ENCODE measurements at regions not wholly inside any gene's neighbourhood (a gene's known extent, or its start where the extent isn't known, plus 50 kb on each side); places are given as distances from the start of the nearest gene placed in this dataset.

DNA sequence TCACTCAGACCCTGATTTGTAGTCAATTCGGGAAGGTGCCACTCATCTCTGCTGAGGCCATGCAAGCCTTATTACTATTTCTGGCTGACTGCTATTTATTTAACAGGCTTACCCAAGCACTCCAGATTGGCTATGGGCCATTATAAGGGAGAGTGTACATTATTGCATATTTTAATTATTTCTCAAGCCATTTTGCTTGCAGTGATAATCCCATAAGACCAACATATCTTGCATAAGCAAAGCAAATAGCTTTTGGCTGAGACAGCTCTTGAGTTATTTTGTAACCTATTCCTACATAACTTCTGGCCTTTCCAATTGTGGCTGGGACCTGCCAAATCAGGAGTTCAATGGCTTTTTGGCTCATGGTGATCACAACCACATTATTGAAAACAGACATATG is 509.6 kb upstream of the USP15 start:
- DNase-seq (ENCODE audit: low read depth, low spot score): no peak

DNA sequence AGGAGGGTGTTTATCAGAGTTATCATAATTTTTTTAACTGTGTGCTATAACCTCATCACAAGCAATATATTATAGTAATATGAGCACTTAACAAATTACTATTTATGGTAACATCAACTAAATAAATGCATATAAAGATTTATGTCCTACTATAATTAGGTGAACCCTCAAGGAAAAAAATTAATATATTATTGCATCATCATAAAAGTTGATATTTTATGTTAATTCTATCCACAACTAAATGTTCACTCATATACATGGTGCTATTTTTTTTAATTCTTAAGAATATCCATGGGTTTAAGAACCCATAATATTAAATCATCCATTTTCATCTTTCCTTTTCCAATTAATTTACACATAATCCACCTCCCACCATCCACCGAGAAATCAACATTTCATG is 506.0 kb upstream of the USP15 start:
- no peak for DNase-seq (ENCODE audit: low read depth, low spot score)

DNA sequence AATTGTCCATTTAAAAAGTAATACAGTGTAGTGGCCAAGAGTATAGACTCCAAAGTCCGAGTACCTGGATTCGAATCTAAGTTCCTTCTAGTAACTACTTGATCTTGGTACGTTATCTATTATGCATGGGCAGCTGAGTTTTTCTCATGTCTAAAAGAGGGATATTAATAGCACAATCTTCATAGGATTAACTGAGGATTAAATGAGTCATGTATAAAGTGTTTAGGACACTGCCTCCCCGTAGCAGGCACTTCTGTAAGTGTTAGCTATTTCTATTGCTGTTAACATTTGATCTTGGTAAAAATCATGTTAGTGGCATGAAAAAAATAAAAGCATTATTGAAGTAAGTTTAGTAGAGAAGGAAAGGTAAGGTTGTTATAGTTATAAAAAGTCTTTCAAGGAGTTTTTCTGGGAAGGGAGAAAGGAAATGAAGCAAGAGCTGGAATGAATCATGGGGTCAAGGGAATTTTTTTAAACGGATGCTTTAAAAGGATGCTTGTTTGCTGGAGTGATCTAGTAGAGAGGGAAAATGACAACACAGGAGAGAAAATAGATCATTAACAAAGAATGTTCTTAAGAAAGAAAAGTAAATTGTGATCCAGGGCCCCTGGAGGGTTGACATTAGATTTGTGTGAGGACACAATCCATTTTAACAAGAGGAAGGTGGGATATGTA is 502.2 kb upstream of the USP15 start:
- DNase-seq (ENCODE audit: low read depth, low spot score): no peak

DNA sequence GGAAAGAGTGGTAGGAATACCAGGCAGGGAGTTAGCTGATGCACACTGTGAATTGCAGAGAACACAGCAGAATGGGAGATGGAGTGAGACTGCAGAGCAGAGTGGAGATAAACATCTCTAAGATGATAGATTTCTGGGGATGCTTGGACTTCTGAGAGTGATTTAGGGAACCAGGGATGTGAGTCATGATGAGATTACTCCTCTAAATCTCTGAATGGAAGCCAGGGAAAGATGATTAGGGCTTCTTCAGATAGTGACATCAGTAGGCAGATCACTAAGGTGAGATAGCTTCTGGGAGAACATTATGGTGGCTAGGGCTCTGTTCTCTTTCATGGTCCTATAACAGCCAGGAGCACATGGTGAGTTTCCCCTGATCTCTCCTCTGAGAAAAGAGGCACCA is 501.5 kb upstream of the USP15 start:
- no peak for DNase-seq (ENCODE audit: low read depth, low spot score)

DNA sequence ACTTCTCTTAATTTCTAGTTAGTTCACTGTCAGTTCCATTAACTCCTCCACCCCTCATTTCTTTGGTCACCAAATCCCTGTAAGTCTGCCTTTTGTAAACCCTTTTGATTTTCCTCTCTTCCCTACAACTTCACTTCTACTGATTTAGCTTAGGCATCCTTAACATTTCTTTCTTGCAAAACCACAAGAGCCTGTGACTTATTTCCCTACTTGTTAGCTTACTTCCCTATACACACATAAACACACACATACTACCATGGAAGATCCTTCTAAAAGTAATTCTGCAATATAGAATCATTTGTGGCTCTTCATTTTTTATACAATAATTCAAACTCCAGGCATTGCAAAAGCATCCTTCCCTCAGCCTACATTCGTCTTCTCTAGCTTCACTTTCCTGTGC is 494.3 kb upstream of the USP15 start:
- DNase-seq (ENCODE audit: low read depth, low spot score): no peak

DNA sequence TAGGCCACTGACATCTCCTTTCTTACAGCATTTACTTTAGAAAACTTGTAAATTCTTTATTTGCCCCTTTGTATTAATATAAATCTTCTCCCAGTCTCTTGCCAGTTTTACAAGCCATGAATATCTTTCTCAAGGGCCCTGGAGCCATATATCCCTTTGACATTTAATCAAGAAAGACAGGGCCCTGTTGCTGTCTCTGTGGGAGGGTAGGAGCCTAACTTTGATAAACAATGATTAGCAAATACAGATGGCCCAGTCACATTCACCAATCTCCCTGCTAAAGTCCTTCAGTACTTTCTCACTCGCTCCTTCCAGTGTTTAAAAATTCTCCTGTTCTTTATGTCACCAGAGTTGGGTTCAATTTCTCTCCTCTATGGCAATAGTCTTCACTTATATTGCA is 479.8 kb upstream of the USP15 start:
- no peak for DNase-seq (ENCODE audit: low read depth, low spot score)

DNA sequence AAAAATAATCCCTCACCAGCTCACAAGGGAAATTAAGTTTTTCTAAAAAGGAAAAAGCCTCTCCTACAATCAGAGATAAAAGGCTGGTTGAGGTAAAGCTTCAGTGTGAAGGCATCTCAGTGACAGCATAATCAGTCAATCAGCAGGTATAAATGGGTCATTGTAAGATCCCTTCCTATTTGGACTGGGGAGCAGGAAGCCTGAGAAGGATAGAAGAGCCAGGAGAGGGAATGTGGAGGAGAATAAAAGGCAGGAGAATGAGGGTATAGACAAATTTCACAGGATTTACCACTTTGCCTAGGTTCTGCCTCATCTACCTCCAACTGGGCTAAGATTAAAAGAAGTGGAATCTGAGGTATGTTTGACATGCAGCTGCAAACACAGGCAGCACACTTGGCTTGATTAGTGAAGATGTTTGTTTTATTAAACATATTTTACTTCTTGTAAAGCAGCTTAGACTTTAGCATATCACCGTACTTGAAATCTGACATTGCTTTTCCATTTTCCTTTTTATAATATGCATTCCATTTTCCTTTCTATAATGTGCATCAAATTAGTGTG is 479.1 kb upstream of the USP15 start:
- DNase-seq (ENCODE audit: low read depth, low spot score): no peak

DNA sequence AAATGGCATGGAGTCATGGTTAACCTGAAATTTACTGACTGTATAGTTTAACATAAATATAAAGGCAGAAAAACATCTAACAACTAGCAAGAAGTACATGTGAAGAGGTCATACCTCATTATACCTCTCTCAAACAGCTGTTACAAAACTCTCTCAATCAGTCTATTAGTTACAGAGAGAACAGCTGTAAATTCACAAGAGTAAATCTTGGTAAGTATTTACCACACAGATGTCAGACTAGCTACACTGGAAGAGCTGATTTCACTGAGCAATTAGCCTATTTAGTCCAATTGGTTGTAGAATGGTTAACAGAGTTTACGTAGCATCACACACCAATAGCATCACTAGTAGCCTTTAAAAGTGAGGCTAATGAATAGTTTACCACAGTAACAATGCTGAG is 463.4 kb upstream of the USP15 start:
- DNase-seq (ENCODE audit: low read depth, low spot score): no peak

DNA sequence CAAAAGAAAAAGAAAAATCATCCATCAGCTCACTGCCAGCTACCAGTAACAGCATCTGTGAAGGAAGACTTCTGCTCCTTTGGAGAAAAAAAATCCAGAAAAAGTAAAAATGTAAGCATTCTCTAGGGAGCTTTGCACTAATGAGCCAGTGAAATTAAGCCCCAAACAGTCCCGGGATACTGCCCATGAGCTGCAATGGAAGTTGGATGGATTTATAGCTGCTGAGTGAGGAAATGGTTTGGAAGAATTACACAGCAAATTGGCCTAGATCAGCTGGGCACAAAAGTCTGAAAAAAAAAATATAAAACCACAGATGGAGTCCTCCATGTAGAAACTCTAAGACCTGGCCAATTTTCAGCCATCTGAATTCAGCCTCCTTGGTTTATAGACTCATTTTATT is 462.9 kb upstream of the USP15 start:
- DNase-seq (ENCODE audit: low read depth, low spot score): no peak

DNA sequence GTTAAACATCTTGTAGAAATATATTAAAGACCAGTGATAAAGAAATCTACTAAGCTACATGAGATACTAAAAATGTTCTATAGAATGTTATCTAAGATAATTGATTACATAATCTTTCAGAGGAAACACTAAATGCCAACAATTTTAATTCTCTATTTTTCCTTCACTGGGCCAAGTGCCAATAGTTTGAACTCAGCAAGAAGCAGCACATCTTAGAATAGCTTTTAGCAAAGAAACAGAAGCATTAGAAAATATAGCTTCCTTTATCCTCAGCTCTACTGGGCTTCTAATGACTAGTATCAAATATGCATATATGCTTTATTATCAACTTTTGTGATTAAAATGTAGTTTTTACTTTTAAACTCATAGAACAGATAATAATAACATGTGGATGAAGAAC is 461.4 kb upstream of the USP15 start:
- no peak for DNase-seq (ENCODE audit: low read depth, low spot score)

DNA sequence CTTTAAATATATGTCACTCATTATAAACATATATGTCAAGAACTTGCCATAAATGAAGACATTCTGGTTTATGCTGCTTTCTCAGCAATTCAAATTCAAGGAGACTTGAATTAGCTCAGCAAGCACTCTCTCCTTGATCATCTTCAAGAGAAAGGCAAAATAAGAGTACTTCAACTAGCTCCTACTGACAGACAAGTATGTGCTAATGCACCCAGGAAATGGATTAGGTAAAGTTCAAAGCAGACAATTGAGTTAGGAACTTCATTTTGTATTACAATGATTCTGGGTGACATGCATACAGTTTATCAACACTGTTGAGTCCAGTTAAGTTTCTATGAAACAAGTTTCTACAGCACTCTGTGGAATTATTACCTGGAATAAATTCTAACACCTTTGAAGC is 455.9 kb upstream of the USP15 start:
- DNase-seq (ENCODE audit: low read depth, low spot score): no peak

DNA sequence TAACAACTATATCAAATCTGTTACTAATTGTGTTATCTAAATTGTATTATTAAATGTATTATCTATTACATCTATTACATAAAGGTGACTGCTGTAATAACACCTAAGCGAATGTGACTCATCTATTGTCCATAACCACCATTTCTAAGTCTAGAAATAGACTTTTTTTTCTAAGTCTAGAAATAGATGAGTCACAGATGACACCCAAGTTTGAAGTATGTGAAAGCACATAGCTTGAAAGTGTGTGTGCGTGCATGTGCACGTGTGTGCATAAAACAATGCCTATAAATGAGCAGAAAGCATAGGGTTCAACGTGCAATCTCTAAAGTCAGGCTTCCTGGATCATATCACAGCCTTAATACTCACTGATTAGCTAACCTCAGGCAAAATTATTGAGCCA is 451.3 kb upstream of the USP15 start:
- DNase-seq (ENCODE audit: low read depth, low spot score): no peak

DNA sequence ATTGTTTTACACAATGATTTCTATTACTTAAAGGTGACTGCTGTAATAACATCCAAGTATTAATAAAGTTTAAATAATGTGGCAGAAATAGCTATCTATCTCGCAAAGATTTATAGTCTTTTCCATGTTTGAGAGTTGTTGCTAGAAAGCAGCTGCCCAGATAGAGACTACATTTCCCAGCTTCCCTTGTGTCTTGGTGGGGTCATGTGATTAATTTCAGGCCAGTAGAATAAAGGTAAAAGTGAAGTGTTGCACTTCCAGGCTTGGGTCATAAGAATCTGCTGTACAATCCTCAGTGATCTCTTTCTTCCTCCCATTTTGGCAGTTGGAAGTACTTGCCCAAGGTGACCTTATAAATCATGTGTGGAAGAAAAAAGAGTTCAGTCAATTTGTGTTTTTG is 449.7 kb upstream of the USP15 start:
- DNase-seq (ENCODE audit: low read depth, low spot score): no peak

DNA sequence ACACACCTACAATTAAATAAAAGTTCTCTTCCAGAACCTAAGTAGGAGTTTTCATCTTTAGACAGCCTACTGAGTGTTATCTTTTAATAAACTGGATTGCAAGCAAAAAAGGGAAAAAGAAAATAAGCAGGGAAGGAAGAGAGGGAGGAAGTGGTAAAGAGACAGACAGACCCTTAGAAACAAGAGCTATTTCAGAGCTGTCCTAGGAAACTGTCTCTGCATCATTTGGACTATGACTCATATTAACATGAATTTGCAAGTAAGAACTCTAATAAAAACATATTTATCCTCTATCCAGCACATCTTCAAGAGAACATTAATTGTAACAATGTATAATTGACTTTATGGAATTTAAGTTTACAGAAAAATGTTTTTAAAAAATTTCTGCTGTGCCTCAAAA is 438.8 kb upstream of the USP15 start:
- peak; percentile 9 for DNase-seq (ENCODE audit: low read depth, low spot score)

DNA sequence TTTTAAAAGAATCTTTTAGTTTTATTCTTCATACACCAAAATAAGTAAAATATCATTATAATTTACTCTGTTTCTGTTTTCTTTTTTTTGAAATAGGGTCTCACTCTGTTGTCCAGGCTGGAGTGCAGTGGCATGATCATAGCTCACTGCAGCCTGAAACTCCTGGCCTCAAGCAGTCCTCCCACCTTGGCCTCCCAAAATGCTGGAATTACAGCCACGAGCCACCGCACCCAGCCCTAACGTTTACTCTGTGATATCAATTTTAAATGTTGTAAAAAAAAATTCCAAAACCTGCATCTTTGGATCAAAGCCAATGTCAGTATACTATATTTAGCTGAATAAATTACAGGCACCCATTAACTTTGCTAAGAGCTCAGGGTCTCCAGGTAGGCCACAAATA is 437.1 kb upstream of the USP15 start:
- DNase-seq (ENCODE audit: low read depth, low spot score): no peak

DNA sequence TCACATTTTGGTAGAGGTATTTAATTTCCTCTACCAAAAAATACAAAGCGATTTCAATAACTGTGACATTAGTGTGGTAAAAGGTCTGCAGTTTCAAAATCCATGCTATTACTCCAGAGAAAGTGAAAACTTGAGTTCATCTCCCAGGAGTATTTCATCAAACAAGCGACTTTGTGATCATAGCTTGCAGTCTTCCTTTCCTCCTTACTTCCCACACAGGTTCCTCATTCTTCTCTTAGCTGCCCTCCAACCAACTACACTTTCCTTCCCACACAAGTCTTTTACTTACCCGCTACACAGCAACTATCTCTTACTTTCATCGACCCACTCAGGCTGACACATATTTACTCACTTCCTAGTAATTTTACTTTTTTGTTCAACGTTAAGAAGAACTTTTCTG is 413.4 kb upstream of the USP15 start:
- DNase-seq (ENCODE audit: low read depth, low spot score): no peak

DNA sequence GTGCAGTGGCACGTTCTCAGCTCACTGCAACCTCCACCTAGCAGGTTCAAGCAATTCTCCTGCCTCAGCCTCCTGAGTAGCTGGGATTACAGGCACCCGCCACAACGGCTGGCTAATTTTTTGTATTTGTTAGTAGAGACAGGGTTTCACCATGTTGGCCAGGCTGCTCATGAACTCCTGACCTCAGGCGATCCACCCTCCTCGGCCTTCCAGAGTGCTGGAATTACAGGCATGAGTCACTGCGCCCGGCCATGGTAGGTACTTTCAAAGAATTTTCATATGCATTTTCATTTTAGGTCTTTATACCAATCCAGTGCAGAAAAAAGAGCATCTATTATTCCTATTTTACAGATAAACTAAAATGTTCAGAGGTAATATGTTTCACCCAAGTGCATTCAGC is 411.3 kb upstream of the USP15 start:
- no peak for DNase-seq (ENCODE audit: low read depth, low spot score)

DNA sequence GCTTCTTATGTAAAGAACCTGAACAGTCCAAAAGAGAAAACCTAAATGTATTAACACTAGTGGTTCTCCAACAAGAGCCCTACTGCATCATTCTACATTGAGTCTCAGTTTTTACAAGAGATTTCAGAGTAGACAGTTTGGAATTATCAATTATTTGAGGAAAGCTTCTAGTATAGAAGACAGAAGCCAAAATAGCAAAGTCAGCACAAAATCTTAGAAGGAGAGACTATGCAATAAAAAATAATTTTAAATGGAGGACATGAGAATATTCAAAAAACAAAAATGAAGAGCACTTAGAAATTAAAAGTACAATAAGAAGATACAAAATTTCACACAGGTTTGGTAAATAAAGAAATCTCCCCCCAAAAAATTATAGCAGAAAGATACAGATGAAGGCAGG is 406.3 kb upstream of the USP15 start:
- DNase-seq (ENCODE audit: low read depth, low spot score): no peak

DNA sequence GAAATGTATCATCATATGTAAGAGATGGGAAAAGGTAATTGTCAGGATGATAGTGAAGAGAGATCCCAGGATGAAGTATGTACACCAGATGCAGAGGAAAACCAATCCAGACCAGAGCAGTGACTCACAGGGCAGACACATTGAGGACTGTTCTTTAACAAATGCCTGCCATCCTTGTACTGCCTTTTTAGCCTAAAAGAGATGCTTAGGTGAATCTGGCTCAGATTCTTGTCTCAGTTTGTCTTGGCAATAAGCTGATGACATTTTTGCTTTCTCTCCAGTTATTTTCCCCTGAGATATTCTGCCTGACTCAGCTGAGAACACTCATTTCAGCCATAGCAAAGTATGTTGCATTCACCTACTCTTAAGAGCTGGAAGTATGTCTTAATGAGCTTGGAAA is 405.3 kb upstream of the USP15 start:
- no peak for DNase-seq (ENCODE audit: low read depth, low spot score)

DNA sequence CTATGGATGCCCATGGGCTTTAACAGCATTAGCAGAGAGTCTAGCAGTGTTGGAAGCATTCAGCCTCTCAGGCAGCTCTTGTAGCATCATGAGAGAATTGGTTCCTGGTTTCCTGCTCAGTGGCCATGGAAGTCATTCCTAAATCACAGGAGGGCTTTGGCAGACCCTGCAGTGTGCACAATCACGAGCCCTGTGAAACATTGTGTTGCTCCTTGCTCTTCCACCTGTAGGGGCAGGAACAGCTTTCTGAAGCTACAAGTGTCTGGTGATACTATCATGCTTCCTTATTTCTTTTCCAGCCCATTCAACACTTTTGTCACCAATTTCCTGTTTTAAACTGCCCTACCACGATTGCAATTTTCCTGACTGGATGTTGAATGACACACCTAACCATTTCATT is 402.2 kb upstream of the USP15 start:
- DNase-seq (ENCODE audit: low read depth, low spot score): no peak

DNA sequence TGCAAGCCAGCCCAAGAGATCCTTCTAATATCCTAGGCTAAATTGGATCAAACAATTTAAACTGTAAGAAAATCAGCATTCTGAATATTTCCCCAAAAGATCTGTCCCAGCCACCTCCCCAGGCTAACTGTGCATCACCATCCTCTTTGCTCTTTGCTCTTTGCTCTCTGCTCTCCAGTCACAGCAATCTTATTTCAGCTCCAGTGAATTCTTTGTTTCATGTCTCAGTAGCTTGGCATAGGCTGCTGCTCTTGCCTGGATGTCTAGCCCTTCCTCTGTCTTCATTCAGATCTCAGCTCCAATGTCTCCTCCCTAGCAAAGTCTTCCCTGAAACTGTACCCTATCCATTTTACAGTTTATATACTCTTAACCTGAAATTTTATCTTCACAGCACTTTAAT is 399.8 kb upstream of the USP15 start:
- DNase-seq (ENCODE audit: low read depth, low spot score): no peak

DNA sequence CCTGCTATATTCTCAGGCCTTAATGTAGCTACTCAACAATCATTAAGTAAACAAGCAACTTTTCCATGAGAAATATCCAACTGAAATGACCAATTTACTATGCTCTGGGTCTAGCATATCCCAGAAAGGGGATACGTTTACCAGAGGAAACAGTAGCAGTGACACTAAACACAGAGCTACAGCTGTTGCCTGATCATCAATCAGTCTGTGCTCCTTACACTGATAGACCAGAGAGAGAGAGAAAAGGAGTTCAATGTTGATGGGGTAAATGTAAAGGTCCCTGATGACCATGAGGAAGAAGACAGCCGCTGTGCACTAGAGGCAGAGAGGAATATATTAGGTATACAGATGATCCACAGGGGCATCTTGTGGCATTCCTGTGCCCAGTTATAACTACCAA is 397.2 kb upstream of the USP15 start:
- no peak for DNase-seq (ENCODE audit: low read depth, low spot score)

DNA sequence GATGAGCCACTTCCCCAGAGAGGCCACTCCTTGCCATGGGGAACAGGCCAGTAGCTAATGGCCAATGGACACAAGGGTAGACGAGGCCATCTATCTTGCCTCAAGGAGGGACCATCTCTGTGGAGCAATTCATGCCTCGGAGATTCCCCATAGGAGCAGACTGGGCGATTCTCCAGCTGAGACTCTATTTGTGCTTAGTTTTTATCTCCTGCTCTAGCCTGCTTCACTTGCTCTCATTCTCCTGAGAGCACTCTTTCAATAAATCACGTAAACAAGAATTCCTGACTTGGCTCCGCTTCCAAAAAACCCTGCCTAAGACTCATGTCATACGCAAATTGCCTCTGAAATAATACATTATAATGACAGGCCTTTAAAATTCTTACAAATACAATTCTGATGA is 396.4 kb upstream of the USP15 start:
- DNase-seq (ENCODE audit: low read depth, low spot score): no peak

DNA sequence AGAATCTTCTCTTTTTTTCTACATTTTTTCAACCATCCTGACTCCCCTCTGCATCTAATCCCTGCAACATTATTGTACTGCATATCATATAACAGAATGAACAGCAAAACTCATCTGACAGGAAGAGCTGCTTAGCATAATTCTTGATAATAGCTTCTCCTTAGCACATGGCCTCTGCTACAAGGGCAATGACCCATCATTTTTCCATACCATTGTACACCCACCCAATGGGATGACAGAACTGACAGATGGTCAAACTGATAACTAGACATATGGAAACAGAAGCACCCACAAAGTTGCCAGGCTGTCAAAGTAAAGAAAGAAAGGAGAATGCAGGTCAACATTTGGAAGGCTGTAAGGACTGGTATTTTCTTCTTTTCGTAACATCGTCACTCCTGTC is 390.4 kb upstream of the USP15 start:
- DNase-seq (ENCODE audit: low read depth, low spot score): no peak
